Uterus (tissue), 3 donors: ENCODE measurements at regions not wholly inside any gene's neighbourhood (a gene's known extent, or its start where the extent isn't known, plus 50 kb on each side); places are given as distances from the start of the nearest gene placed in this dataset.
"Not testable (repeated sequence)": the region's sequence is repeated elsewhere in the genome, so short reads cannot be mapped to it uniquely, and the experiment has no call there.

ENCODE experiments used
- DNase-seq, 2 donors: peaks; one replicate each; pipeline ENCODE4 v3.0.0-alpha.2; 2019 to 2020
- H3K27ac ChIP-seq, 2 donors: fragments of 200-600 bp; sonication (generic); 1 replicate in 1 of 2; 2 replicates in 1 of 2; pipeline ENCODE4 v1.5.1; 2016 to 2018
- H3K27me3 ChIP-seq, 2 donors: fragments of 200-600 bp; sonication (generic); one replicate each; pipeline ENCODE4 v1.5.1; 2018 to 2019; ENCODE audit warnings: control low read depth in 1 of 2
- H3K36me3 ChIP-seq, 2 donors: fragments of 200-600 bp; sonication (generic); one replicate each; pipeline ENCODE4 v1.5.1; 2019; ENCODE audit warnings: control low read depth in 1 of 2
- H3K4me1 ChIP-seq, 2 donors: fragments of 200-600 bp; sonication (generic); one replicate each; pipeline ENCODE4 v1.5.1; 2018 to 2019; ENCODE audit warnings: control low read depth in 1 of 2
- H3K4me3 ChIP-seq, 2 donors: fragments of 200-600 bp; sonication (generic); 1 replicate in 1 of 2; 2 replicates in 1 of 2; pipeline ENCODE4 v1.5.1; 2018 to 2019; ENCODE audit warnings: mild to moderate bottlenecking in 1 of 2
- H3K9me3 ChIP-seq, 2 donors: fragments of 200-600 bp; sonication (generic); one replicate each; pipeline ENCODE4 v1.5.1; 2019; ENCODE audit warnings: control low read depth in 1 of 2
- POLR2A ChIP-seq, 2 donors: fragments of 450-650 bp; IDR thresholded peaks; one replicate each; pipeline ENCODE4 v1.6.1; 2016; ENCODE audit warnings: antibody characterized with exemption in 2 of 2, mild to moderate bottlenecking in 1 of 2, moderate library complexity in 1 of 2
- intact Hi-C: fragments of 100-400 bp; cut with DNase I; formaldehyde crosslinking; loops from one replicate; pipeline ENCODE4 v1.15.1; 2023; ENCODE audit warnings: low total_unique reads
- TF ChIP-seq, protein P1 (sequence below), 4 experiments: fragments of 200-600 bp in 2 of 4; fragments of 450-650 bp in 2 of 4; sonication (generic) in 2 of 4; IDR thresholded peaks; one replicate each; pipeline ENCODE4 v1.5.1; 2016 to 2019; ENCODE audit warnings: antibody characterized with exemption in 4 of 4, mild to moderate bottlenecking in 2 of 4, moderate library complexity in 1 of 4
- donor health status: DM: yes; HTN: yes; CAD: no.

DNA sequence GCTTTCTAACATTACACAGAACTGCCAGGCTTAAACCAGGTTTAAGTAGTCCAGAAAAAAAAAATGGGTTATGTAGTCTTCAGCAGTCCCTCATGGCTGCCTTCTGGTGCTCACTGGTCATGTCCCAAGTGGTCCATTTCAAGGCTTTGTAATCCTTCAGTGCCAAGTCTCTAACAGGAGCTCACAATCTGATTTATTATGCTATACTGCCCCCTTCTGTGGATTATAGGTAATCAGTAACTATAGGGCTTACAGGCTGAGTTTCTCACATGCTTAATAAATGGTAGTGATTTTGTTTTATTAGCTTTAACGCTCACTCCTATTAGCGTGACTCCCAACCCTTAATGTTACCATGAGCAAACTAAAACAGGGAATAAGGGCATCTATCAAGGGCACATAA is 92.5 kb upstream of the EDA2R start:
- intact Hi-C loops, result no loop called here
- H3K27ac ChIP-seq, result no peak overlapping the region
- no peaks in the 10 kb centered on the region for H3K27me3 ChIP-seq
- no peaks in the 10 kb centered on the region for H3K36me3 ChIP-seq
- H3K4me1 ChIP-seq, result no peaks in the 10 kb centered on the region
- no peak for TF ChIP-seq POLR2A (IDR thresholded peaks at IDR 0.05)
- TF ChIP-seq, protein P1, sequence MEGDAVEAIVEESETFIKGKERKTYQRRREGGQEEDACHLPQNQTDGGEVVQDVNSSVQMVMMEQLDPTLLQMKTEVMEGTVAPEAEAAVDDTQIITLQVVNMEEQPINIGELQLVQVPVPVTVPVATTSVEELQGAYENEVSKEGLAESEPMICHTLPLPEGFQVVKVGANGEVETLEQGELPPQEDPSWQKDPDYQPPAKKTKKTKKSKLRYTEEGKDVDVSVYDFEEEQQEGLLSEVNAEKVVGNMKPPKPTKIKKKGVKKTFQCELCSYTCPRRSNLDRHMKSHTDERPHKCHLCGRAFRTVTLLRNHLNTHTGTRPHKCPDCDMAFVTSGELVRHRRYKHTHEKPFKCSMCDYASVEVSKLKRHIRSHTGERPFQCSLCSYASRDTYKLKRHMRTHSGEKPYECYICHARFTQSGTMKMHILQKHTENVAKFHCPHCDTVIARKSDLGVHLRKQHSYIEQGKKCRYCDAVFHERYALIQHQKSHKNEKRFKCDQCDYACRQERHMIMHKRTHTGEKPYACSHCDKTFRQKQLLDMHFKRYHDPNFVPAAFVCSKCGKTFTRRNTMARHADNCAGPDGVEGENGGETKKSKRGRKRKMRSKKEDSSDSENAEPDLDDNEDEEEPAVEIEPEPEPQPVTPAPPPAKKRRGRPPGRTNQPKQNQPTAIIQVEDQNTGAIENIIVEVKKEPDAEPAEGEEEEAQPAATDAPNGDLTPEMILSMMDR (IDR thresholded peaks at IDR 0.05), result peak in 1 of 4 experiments; percentile 13
- H3K4me3 ChIP-seq, result no peak overlapping the region
- H3K9me3 ChIP-seq, result no peaks in the 10 kb centered on the region
- DNase-seq, result no peak

DNA sequence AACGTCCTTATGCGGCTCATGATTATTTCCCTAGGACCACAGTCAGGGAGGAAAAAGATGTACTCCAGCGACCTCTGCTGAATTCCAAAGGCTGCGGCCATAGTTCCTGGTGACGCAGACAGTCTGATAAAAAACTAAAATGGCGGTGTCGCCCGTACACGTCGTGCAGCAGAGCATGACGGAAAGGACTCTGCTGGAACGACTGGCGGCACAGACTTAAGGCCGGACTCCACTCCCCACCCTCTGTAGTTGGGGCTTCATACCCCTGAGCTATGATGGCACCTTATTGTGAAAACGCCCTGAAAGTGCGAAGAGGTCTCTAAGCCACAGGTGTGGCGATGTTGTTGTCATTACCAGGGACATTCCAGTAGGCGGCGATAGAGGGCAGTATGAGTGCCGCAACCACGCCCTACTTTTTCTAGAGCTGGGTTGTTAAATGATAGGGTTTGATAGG is 90.0 kb upstream of the EDA2R start:
- no peak for TF ChIP-seq POLR2A (IDR thresholded peaks at IDR 0.05)
- TF ChIP-seq, protein P1 (IDR thresholded peaks at IDR 0.05), result peak; percentile 39 to 61 (median 54)
- H3K27me3 ChIP-seq, result no peaks in the 10 kb centered on the region
- no peaks in the 10 kb centered on the region for H3K9me3 ChIP-seq
- intact Hi-C loops, result no loop called here
- H3K36me3 ChIP-seq, result no peaks in the 10 kb centered on the region
- H3K27ac ChIP-seq, result peak overlapping the region in 1 of 2 donors; percentile 27
- no peaks in the 10 kb centered on the region for H3K4me1 ChIP-seq
- peak; percentile 40 to 43 for DNase-seq
- H3K4me3 ChIP-seq, result peak overlapping the region; percentile 27 to 38

DNA sequence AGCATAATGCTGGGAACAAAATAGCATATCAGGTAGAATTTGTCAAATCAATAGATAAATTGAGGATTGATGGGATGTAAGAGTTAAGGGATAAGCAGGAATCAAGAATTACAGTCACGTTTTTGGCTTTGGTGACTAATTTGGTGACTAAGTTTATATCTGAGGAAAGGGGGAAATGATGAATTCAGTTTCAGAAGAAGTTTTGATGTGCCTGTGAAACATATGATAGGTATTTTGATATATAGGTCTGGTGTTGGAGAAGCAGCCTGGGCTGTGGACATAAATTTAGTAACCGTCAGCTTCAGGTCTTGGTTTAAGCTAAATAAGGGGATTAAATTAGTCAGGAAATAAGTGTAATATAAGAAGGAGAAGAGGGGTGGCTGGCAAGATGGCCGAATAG is 79.0 kb upstream of the EDA2R start:
- TF ChIP-seq POLR2A (IDR thresholded peaks at IDR 0.05), result no peak
- TF ChIP-seq, protein P1 (IDR thresholded peaks at IDR 0.05), result no peak
- Histone ChIP-seq H3K4me3 (no peak overlapping the region), H3K27me3 (peaks cover 0 to 8% of the 10 kb centered on the region in 2 donors), H3K27ac (no peak overlapping the region), H3K9me3 (no peaks in the 10 kb centered on the region), H3K36me3 (no peaks in the 10 kb centered on the region), H3K4me1 (no peaks in the 10 kb centered on the region)
- no peak for DNase-seq
- intact Hi-C loops, result no loop called here

DNA sequence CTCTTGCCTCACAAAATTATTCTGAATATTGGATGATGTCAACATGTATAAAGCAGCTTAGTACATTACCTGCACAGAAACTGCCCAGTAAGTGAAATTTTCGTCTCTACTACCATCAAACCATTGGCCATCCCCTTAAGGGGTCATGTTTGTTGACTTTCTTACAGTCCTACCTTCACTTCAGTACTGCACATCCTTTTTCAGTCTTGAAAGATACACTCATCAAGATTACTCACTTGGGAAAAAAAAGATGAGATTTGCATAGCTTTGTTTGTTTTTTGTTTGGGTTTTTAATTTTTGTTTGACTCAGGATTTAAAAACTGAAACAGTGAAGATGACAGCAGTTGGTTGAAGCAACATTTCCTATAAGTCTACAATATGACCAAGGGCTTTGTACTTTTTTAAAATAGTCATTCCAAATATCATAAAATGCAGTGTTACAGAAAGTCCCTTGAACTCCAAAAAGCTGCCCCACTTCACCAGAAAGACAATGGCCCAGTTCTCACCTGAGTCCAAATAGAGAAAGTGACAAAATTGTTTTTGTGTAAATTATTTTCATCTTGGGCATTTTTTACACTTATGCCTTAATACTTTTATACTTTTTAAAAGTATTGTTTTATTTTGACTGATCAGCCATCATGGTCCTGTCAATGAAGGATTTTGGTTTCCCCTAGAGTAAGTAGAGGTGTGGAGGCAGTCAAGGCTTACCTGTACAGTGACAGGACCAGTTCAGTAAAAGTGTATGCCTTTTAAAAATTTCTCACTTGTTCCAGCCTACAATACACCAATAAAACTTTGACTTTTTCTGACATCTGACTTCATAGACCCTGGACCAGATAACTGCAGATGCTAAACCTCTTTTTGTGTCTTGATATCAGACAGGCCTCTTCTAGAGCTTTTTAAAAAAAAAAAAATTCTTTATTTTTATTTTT is 59.7 kb upstream of the EDA2R start:
- Histone ChIP-seq H3K4me3 (no peak overlapping the region), H3K27ac (no peak overlapping the region), H3K4me1 (no peaks in the 10 kb centered on the region), H3K36me3 (no peaks in the 10 kb centered on the region), H3K27me3 (no peaks in the 10 kb centered on the region), H3K9me3 (no peaks in the 10 kb centered on the region)
- no peak for DNase-seq
- intact Hi-C loops, result no loop called here
- TF ChIP-seq, protein P1 (IDR thresholded peaks at IDR 0.05), result no peak
- no peak for TF ChIP-seq POLR2A (IDR thresholded peaks at IDR 0.05)

DNA sequence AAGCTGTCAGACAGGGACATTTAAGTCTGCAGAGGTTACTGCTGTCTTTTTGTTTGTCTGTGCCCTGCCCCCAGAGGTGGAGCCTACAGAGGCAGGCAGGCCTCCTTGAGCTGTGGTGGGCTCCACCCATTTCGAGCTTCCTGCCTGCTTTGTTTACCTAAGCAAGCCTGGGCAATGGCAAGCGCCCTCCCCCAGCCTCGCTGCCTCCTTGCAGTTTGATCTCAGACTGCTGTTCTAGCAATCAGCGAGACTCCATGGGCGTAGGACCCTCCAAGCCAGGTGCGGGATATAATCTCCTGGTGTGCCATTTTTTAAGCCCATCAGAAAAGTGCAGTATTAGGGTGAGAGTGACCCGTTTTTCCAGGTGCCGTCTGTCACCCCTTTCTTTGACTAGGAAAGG is 53.6 kb upstream of the EDA2R start:
- not testable (repeated sequence) for DNase-seq, H3K27ac ChIP-seq, H3K9me3 ChIP-seq

More for the DNA sequence above, 53.6 kb upstream of the EDA2R start:
- H3K27me3 ChIP-seq, H3K36me3 ChIP-seq, intact Hi-C loops, H3K4me3 ChIP-seq, H3K4me1 ChIP-seq: not testable (repeated sequence)
